ENCODE measurements at regions not wholly inside any gene's neighbourhood (a gene's known extent, or its start where the extent isn't known, plus 50 kb on each side); places are given as distances from the start of the nearest gene placed in this dataset.

GRCh38 chr11:112715056-112715455, 246.2 kb upstream of the NCAM1 start:
- Histone ChIP-seq H4K20me1 (ENCODE audit: insufficient read depth, low read length) (no peaks in the 10 kb centered on the region), H3K27ac (ENCODE audit: low read length) (no peak overlapping the region), H3K4me1 (ENCODE audit: low read length) (no peaks in the 10 kb centered on the region), H3K4me3 (ENCODE audit: low read length) (no peak overlapping the region), H2AFZ (ENCODE audit: low read depth, low read length) (no peak overlapping the region), H3K4me2 (ENCODE audit: low read length) (no peak overlapping the region), H3K9me3 (ENCODE audit: insufficient read depth, low read length) (no peaks in the 10 kb centered on the region), H3K79me2 (ENCODE audit: low read length) (no peaks in the 10 kb centered on the region), H3K27me3 (ENCODE audit: low read depth, low read length) (peaks cover 11% of the 10 kb centered on the region), H3K36me3 (replicated peaks; ENCODE audit: low read depth, low read length) (no peaks in the 10 kb centered on the region), H3K9ac (ENCODE audit: low read length) (no peak overlapping the region)
- no peak for TF ChIP-seq EZH2phosphoT487 (IDR thresholded peaks at IDR 0.05; ENCODE audit: low read depth)
- TF ChIP-seq CTCF (IDR thresholded peaks at IDR 0.05; ENCODE audit: low read depth, low read length), result no peak

GRCh38 chr11:112718483-112718882, 242.7 kb upstream of the NCAM1 start:
- no peak overlapping the region for H3K4me2 ChIP-seq (ENCODE audit: low read length)
- H2AFZ ChIP-seq (ENCODE audit: low read depth, low read length), result no peak overlapping the region
- H3K9me3 ChIP-seq (ENCODE audit: insufficient read depth, low read length), result no peaks in the 10 kb centered on the region
- peaks cover 11% of the 10 kb centered on the region for H3K27me3 ChIP-seq (ENCODE audit: low read depth, low read length)
- H3K9ac ChIP-seq (ENCODE audit: low read length), result no peak overlapping the region
- H3K4me3 ChIP-seq (ENCODE audit: low read length), result no peak overlapping the region
- no peaks in the 10 kb centered on the region for H3K79me2 ChIP-seq (ENCODE audit: low read length)
- no peak overlapping the region for H3K27ac ChIP-seq (ENCODE audit: low read length)
- no peaks in the 10 kb centered on the region for H4K20me1 ChIP-seq (ENCODE audit: insufficient read depth, low read length)
- no peaks in the 10 kb centered on the region for H3K4me1 ChIP-seq (ENCODE audit: low read length)
- no peaks in the 10 kb centered on the region for H3K36me3 ChIP-seq (replicated peaks; ENCODE audit: low read depth, low read length)
- TF ChIP-seq EZH2phosphoT487 (IDR thresholded peaks at IDR 0.05; ENCODE audit: low read depth) (no peak), CTCF (IDR thresholded peaks at IDR 0.05; ENCODE audit: low read depth, low read length) (no peak)

GRCh38 chr11:112719736-112720525, 241.3 kb upstream of the NCAM1 start:
- Histone ChIP-seq H3K4me2 (ENCODE audit: low read length) (no peak overlapping the region), H3K9ac (ENCODE audit: low read length) (no peak overlapping the region), H3K27me3 (ENCODE audit: low read depth, low read length) (peaks cover 5% of the 10 kb centered on the region), H3K4me3 (ENCODE audit: low read length) (no peak overlapping the region), H3K27ac (ENCODE audit: low read length) (no peak overlapping the region), H2AFZ (ENCODE audit: low read depth, low read length) (no peak overlapping the region), H3K79me2 (ENCODE audit: low read length) (no peaks in the 10 kb centered on the region), H4K20me1 (ENCODE audit: insufficient read depth, low read length) (no peaks in the 10 kb centered on the region), H3K36me3 (replicated peaks; ENCODE audit: low read depth, low read length) (no peaks in the 10 kb centered on the region), H3K9me3 (ENCODE audit: insufficient read depth, low read length) (no peaks in the 10 kb centered on the region), H3K4me1 (ENCODE audit: low read length) (no peaks in the 10 kb centered on the region)
- no peak for TF ChIP-seq CTCF (IDR thresholded peaks at IDR 0.05; ENCODE audit: low read depth, low read length)
- TF ChIP-seq EZH2phosphoT487 (IDR thresholded peaks at IDR 0.05; ENCODE audit: low read depth), result no peak

- Histone ChIP-seq H3K9me3 (ENCODE audit: insufficient read depth, low read length) (no peaks in the 10 kb centered on the region), H3K27me3 (ENCODE audit: low read depth, low read length) (no peaks in the 10 kb centered on the region), H3K27ac (ENCODE audit: low read length) (no peak overlapping the region), H4K20me1 (ENCODE audit: insufficient read depth, low read length) (no peaks in the 10 kb centered on the region), H3K79me2 (ENCODE audit: low read length) (no peaks in the 10 kb centered on the region), H3K9ac (ENCODE audit: low read length) (no peak overlapping the region), H2AFZ (ENCODE audit: low read depth, low read length) (no peak overlapping the region), H3K4me2 (ENCODE audit: low read length) (no peak overlapping the region), H3K4me3 (ENCODE audit: low read length) (no peak overlapping the region), H3K36me3 (replicated peaks; ENCODE audit: low read depth, low read length) (no peaks in the 10 kb centered on the region), H3K4me1 (ENCODE audit: low read length) (no peaks in the 10 kb centered on the region)
- TF ChIP-seq EZH2phosphoT487 (IDR thresholded peaks at IDR 0.05; ENCODE audit: low read depth), result no peak
- no peak for TF ChIP-seq CTCF (IDR thresholded peaks at IDR 0.05; ENCODE audit: low read depth, low read length)
Measured at GRCh38 chr11:112722148-112722547, 239.1 kb upstream of the NCAM1 start.

Data from OCI-LY3 (cell line).